ENCODE measurements at regions not wholly inside any gene's neighbourhood (a gene's known extent, or its start where the extent isn't known, plus 50 kb on each side); places are given as distances from the start of the nearest gene placed in this dataset.

DNA sequence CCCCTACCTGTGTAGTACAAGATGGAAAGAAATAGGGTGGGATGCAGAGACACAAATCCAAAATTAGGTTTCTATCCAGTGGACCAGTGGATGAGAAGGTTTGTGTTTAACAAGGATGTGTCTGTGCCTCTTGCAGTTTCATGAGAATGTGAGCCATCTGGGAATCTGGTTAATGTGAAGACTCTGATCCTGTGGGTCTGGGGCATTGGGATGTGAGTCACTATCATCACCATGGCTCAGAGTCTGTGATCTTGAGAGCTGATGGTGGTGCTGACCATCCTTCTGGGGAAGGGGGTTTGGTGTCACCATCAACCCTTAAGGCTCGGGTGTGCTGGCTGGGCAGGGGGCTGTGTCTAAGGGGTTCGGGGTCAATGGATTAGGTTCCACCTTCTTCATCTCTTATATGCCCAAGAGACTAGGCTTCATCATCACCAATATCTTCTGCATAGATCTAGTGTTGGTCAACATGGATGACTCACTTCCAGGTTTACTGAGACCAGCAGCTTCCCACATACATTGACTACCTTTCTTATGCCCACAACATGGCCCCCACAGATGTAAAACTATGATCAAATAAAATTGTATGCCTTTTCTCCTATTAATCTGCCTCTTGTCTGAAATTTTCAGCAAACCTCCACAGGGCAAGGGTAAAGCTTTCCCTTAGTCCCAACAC, 65.7 kb upstream of the MID1 start:
- no peak for TF ChIP-seq CHD2 (IDR thresholded peaks at IDR 0.05; ENCODE audit: low read length)
- no peak for TF ChIP-seq SP1 (IDR thresholded peaks at IDR 0.05; ENCODE audit: low read depth, low read length)
- TF ChIP-seq POLR2AphosphoS5 (IDR thresholded peaks at IDR 0.05; ENCODE audit: low read depth, low read length), result no peak
- TF ChIP-seq TEAD4 (IDR thresholded peaks at IDR 0.05; ENCODE audit: low read depth, low read length), result no peak
- TF ChIP-seq, protein P1, sequence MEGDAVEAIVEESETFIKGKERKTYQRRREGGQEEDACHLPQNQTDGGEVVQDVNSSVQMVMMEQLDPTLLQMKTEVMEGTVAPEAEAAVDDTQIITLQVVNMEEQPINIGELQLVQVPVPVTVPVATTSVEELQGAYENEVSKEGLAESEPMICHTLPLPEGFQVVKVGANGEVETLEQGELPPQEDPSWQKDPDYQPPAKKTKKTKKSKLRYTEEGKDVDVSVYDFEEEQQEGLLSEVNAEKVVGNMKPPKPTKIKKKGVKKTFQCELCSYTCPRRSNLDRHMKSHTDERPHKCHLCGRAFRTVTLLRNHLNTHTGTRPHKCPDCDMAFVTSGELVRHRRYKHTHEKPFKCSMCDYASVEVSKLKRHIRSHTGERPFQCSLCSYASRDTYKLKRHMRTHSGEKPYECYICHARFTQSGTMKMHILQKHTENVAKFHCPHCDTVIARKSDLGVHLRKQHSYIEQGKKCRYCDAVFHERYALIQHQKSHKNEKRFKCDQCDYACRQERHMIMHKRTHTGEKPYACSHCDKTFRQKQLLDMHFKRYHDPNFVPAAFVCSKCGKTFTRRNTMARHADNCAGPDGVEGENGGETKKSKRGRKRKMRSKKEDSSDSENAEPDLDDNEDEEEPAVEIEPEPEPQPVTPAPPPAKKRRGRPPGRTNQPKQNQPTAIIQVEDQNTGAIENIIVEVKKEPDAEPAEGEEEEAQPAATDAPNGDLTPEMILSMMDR (IDR thresholded peaks at IDR 0.05; ENCODE audit: control extremely low read depth in 1 of 3, insufficient read depth in 1 of 3, low read depth in 1 of 3, low read length in 3 of 3), result no peak
- no peak for TF ChIP-seq PHF8 (conservative IDR thresholded peaks at IDR 0.05; ENCODE audit: low read depth, low read length)
- no peak for TF ChIP-seq RAD21 (IDR thresholded peaks at IDR 0.05 in 1 of 2, conservative IDR thresholded peaks at IDR 0.05 in 1 of 2; ENCODE audit: low read depth in 2 of 2, low read length in 2 of 2)
- TF ChIP-seq SIN3A (conservative IDR thresholded peaks at IDR 0.05 in 1 of 2, IDR thresholded peaks at IDR 0.05 in 1 of 2; ENCODE audit: low read depth in 1 of 2, low read length in 2 of 2), result no peak
